ENCODE measurements at regions not wholly inside any gene's neighbourhood (a gene's known extent, or its start where the extent isn't known, plus 50 kb on each side); places are given as distances from the start of the nearest gene placed in this dataset.

GRCh38 chr18:77865853-77866252 is 616.2 kb downstream of the GALR1 start:
- DNase-seq (ENCODE audit: low spot score, unreplicated experiment): no peak
- Mint-ChIP-seq H3K27ac (no peak overlapping the region), H3K4me3 (ENCODE audit: low read depth) (no peak overlapping the region), H3K36me3 (ENCODE audit: insufficient read depth) (no peaks in the 10 kb centered on the region), H3K9me3 (ENCODE audit: low read depth) (no peaks in the 10 kb centered on the region), H3K4me1 (ENCODE audit: low read depth) (no peaks in the 10 kb centered on the region), H3K27me3 (peaks cover 9% of the 10 kb centered on the region)
- no peak for TF ChIP-seq CTCF (IDR thresholded peaks at IDR 0.05; ENCODE audit: unreplicated experiment)

GRCh38 chr18:77866351-77866750 is 616.7 kb downstream of the GALR1 start:
- no peak overlapping the region for H3K27ac Mint-ChIP-seq
- no peaks in the 10 kb centered on the region for H3K9me3 Mint-ChIP-seq (ENCODE audit: low read depth)
- H3K4me1 Mint-ChIP-seq (ENCODE audit: low read depth): no peaks in the 10 kb centered on the region
- no peak overlapping the region for H3K4me3 Mint-ChIP-seq (ENCODE audit: low read depth)
- TF ChIP-seq CTCF (IDR thresholded peaks at IDR 0.05; ENCODE audit: unreplicated experiment): no peak
- DNase-seq (ENCODE audit: low spot score, unreplicated experiment): no peak
- H3K36me3 Mint-ChIP-seq (ENCODE audit: insufficient read depth): no peaks in the 10 kb centered on the region
- H3K27me3 Mint-ChIP-seq: peaks cover 11% of the 10 kb centered on the region

GRCh38 chr18:77870199-77870598 is 620.6 kb downstream of the GALR1 start:
- Mint-ChIP-seq H3K27me3 (peaks cover 14% of the 10 kb centered on the region), H3K9me3 (ENCODE audit: low read depth) (no peaks in the 10 kb centered on the region), H3K27ac (no peak overlapping the region), H3K4me3 (ENCODE audit: low read depth) (no peak overlapping the region), H3K36me3 (ENCODE audit: insufficient read depth) (no peaks in the 10 kb centered on the region), H3K4me1 (ENCODE audit: low read depth) (no peaks in the 10 kb centered on the region)
- no peak for DNase-seq (ENCODE audit: low spot score, unreplicated experiment)
- TF ChIP-seq CTCF (IDR thresholded peaks at IDR 0.05; ENCODE audit: unreplicated experiment): no peak

- TF ChIP-seq CTCF (IDR thresholded peaks at IDR 0.05; ENCODE audit: unreplicated experiment): no peak
- H3K9me3 Mint-ChIP-seq (ENCODE audit: low read depth): no peaks in the 10 kb centered on the region
- H3K27me3 Mint-ChIP-seq: peaks cover 14% of the 10 kb centered on the region
- no peak overlapping the region for H3K27ac Mint-ChIP-seq
- no peaks in the 10 kb centered on the region for H3K4me1 Mint-ChIP-seq (ENCODE audit: low read depth)
- no peak for DNase-seq (ENCODE audit: low spot score, unreplicated experiment)
- no peaks in the 10 kb centered on the region for H3K36me3 Mint-ChIP-seq (ENCODE audit: insufficient read depth)
- no peak overlapping the region for H3K4me3 Mint-ChIP-seq (ENCODE audit: low read depth)
Observed at GRCh38 chr18:77870894-77871293, 621.2 kb downstream of the GALR1 start.

GRCh38 chr18:77872166-77872565 is 622.5 kb downstream of the GALR1 start:
- Mint-ChIP-seq H3K27me3 (peaks cover 21% of the 10 kb centered on the region), H3K36me3 (ENCODE audit: insufficient read depth) (no peaks in the 10 kb centered on the region), H3K4me3 (ENCODE audit: low read depth) (no peak overlapping the region), H3K9me3 (ENCODE audit: low read depth) (no peaks in the 10 kb centered on the region), H3K4me1 (ENCODE audit: low read depth) (no peaks in the 10 kb centered on the region), H3K27ac (no peak overlapping the region)
- TF ChIP-seq CTCF (IDR thresholded peaks at IDR 0.05; ENCODE audit: unreplicated experiment): no peak
- no peak for DNase-seq (ENCODE audit: low spot score, unreplicated experiment)
